OCI-LY1 (cell line): ENCODE measurements at regions not wholly inside any gene's neighbourhood (a gene's known extent, or its start where the extent isn't known, plus 50 kb on each side); places are given as distances from the start of the nearest gene placed in this dataset.

Experiments used
- H2AFZ ChIP-seq: fragments of 200-600 bp; sonication (generic), shearing (Covaris generic); 2 replicates; pipeline ENCODE4 v1.6.0; 2014; ENCODE audit warnings: antibody characterized with exemption, mild to moderate bottlenecking, low read length
- H3F3A ChIP-seq: fragments of 200-600 bp; sonication (generic), shearing (Covaris generic); 2 replicates; pipeline ENCODE4 v1.6.0; 2014; ENCODE audit warnings: mild to moderate bottlenecking, antibody characterized with exemption, low read length, moderate library complexity; ENCODE audit not compliant: insufficient read depth
- H3K27ac ChIP-seq: fragments of 200-600 bp; sonication (generic); 2 replicates; pipeline ENCODE4 v1.5.1; 2014; ENCODE audit warnings: low read length, mixed run types, mild to moderate bottlenecking, low read depth; ENCODE audit not compliant: poor library complexity, severe bottlenecking
- H3K27me3 ChIP-seq: fragments of 200-600 bp; sonication (generic); 2 replicates; pipeline ENCODE4 v1.6.0; 2014; ENCODE audit warnings: antibody characterized with exemption, mild to moderate bottlenecking, low read length, moderate library complexity; ENCODE audit not compliant: insufficient read depth
- H3K36me3 ChIP-seq: fragments of 200-600 bp; sonication (generic); 2 replicates; pipeline ENCODE4 v1.6.1; 2014; ENCODE audit warnings: mild to moderate bottlenecking, antibody characterized with exemption, low read length, moderate library complexity, mixed read lengths; ENCODE audit not compliant: insufficient read depth
- H3K4me1 ChIP-seq: fragments of 200-600 bp; sonication (generic); 2 replicates; pipeline ENCODE4 v1.5.1; 2014; ENCODE audit warnings: mild to moderate bottlenecking, low read length, moderate library complexity; ENCODE audit not compliant: insufficient read depth, severe bottlenecking
- H3K4me2 ChIP-seq: fragments of 200-600 bp; sonication (generic), shearing (Covaris generic); 2 replicates; pipeline ENCODE4 v1.6.1; 2014; ENCODE audit warnings: low read length
- H3K4me3 ChIP-seq: fragments of 200-600 bp; sonication (generic); 2 replicates; pipeline ENCODE4 v1.5.1; 2014; ENCODE audit warnings: low read length, low read depth, mild to moderate bottlenecking, mixed read lengths; ENCODE audit not compliant: poor library complexity, severe bottlenecking
- H3K79me2 ChIP-seq: fragments of 200-600 bp; shearing (Covaris generic); 2 replicates; pipeline ENCODE4 v1.6.1; 2016; ENCODE audit warnings: mixed run types, low read length, mixed read lengths; ENCODE audit not compliant: insufficient read depth
- H3K9ac ChIP-seq: fragments of 200-600 bp; sonication (generic), shearing (Covaris generic); 2 replicates; pipeline ENCODE4 v1.6.1; 2014; ENCODE audit warnings: mild to moderate bottlenecking, low read length, mixed read lengths
- H3K9me2 ChIP-seq: fragments of 200-600 bp; sonication (generic), shearing (Covaris generic); 2 replicates; pipeline ENCODE4 v1.6.1; 2014; ENCODE audit warnings: low read depth, mild to moderate bottlenecking, low read length, mixed read lengths
- H3K9me3 ChIP-seq: fragments of 200-600 bp; shearing (Covaris generic); 2 replicates; pipeline ENCODE4 v1.6.1; 2014; ENCODE audit warnings: low read length, mixed read lengths
- H4K20me1 ChIP-seq: fragments of 200-600 bp; sonication (generic), shearing (Covaris generic); 2 replicates; pipeline ENCODE4 v1.6.0; 2016; ENCODE audit warnings: mild to moderate bottlenecking, low read length; ENCODE audit not compliant: insufficient read depth
- EZH2 ChIP-seq: fragments of 200-600 bp; sonication (generic), shearing (Covaris generic); IDR thresholded peaks from 2 replicates; pipeline ENCODE4 v1.8.0; 2017; ENCODE audit warnings: borderline replicate concordance, mixed run types, mild to moderate bottlenecking, antibody characterized with exemption, low read length, moderate library complexity, mixed read lengths
- TF ChIP-seq, protein P1 (sequence below): fragments of 200-600 bp; sonication (generic), shearing (Covaris generic); IDR thresholded peaks from 2 replicates; pipeline ENCODE4 v1.5.1; 2017; ENCODE audit warnings: mild to moderate bottlenecking, antibody characterized with exemption, low read length, moderate library complexity, mixed read lengths

DNA sequence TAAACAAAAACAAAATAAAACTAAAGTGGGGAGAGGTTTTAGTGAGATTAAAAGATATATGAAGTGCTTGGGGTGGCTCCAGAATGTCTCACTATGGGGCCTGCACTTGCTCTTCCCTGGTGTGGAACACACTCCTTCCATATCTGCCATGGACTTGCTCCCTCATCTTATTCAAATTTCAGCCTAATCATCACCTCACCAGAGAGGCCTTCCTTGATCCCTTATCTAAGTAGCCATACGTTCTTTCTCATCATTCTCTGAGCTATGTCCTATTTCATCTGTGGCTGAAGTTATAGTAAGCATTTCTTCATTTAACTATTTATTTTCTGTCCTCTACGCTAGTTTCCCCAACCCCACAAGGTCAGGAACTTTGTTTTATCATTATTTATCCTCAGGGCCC is 511.7 kb downstream of the NTRK3 start:
- Histone ChIP-seq H4K20me1 (no peaks in the 10 kb centered on the region), H3K4me3 (no peak overlapping the region), H3K4me2 (no peak overlapping the region), H3K79me2 (no peaks in the 10 kb centered on the region), H3F3A (no peaks in the 10 kb centered on the region), H3K9me3 (no peaks in the 10 kb centered on the region), H3K27ac (no peak overlapping the region), H3K36me3 (no peaks in the 10 kb centered on the region), H3K4me1 (no peaks in the 10 kb centered on the region), H3K9me2 (no peaks in the 10 kb centered on the region), H3K9ac (no peak overlapping the region), H2AFZ (no peak overlapping the region), H3K27me3 (no peaks in the 10 kb centered on the region)
- TF ChIP-seq EZH2 = no peak
- TF ChIP-seq, protein P1, sequence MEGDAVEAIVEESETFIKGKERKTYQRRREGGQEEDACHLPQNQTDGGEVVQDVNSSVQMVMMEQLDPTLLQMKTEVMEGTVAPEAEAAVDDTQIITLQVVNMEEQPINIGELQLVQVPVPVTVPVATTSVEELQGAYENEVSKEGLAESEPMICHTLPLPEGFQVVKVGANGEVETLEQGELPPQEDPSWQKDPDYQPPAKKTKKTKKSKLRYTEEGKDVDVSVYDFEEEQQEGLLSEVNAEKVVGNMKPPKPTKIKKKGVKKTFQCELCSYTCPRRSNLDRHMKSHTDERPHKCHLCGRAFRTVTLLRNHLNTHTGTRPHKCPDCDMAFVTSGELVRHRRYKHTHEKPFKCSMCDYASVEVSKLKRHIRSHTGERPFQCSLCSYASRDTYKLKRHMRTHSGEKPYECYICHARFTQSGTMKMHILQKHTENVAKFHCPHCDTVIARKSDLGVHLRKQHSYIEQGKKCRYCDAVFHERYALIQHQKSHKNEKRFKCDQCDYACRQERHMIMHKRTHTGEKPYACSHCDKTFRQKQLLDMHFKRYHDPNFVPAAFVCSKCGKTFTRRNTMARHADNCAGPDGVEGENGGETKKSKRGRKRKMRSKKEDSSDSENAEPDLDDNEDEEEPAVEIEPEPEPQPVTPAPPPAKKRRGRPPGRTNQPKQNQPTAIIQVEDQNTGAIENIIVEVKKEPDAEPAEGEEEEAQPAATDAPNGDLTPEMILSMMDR = no peak

DNA sequence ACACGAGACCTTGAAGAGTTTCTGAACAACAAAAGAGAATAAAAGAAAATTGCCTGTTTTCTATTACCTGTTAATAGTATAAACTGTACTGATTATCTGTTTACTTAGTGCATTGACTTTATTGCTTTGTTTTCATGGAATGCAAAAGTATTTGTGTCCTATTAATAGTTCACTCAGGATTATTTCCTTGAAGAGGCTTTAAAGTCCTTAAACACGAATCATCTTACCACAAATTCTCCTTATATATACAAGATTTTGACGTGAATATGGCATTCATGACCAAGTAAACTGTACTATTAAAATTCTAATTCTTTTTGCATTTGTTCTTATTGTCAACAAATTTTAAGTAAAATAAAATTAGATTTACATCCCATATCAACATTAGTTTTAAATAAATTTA is 513.0 kb downstream of the NTRK3 start:
- Histone ChIP-seq H3K36me3 (no peaks in the 10 kb centered on the region), H2AFZ (no peak overlapping the region), H3F3A (no peaks in the 10 kb centered on the region), H3K4me2 (no peak overlapping the region), H3K9me3 (no peaks in the 10 kb centered on the region), H3K9ac (no peak overlapping the region), H3K4me3 (no peak overlapping the region), H3K9me2 (no peaks in the 10 kb centered on the region), H3K4me1 (no peaks in the 10 kb centered on the region), H3K79me2 (no peaks in the 10 kb centered on the region), H3K27me3 (no peaks in the 10 kb centered on the region), H4K20me1 (no peaks in the 10 kb centered on the region), H3K27ac (no peak overlapping the region)
- TF ChIP-seq, protein P1 = no peak
- TF ChIP-seq EZH2 = no peak

DNA sequence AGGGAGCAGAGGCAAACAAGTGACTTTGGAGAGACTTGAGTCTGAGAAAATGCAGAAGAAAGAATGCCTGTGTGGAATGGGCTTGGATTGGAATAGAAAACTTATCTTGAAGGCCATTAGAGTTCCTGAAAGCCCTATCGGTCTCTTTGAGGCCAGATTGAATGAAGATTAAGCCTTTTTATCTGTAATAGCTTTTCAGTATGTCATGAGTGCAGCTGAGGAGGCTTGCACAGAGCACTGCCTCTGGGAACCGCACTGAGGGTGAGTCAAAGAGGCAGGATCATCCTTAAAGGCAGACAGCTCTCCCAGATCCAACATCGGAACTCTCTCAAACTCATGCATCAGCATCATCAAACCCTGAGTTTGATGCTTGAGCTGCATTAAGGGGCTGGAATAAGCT is 515.2 kb downstream of the NTRK3 start:
- Histone ChIP-seq H3K27me3 (no peaks in the 10 kb centered on the region), H3K9me2 (no peaks in the 10 kb centered on the region), H4K20me1 (no peaks in the 10 kb centered on the region), H3F3A (no peaks in the 10 kb centered on the region), H2AFZ (no peak overlapping the region), H3K4me2 (no peak overlapping the region), H3K36me3 (no peaks in the 10 kb centered on the region), H3K4me3 (no peak overlapping the region), H3K9me3 (no peaks in the 10 kb centered on the region), H3K9ac (no peak overlapping the region), H3K79me2 (no peaks in the 10 kb centered on the region), H3K4me1 (no peaks in the 10 kb centered on the region), H3K27ac (no peak overlapping the region)
- no peak for TF ChIP-seq EZH2
- TF ChIP-seq, protein P1 = no peak
